ENCODE measurements at regions not wholly inside any gene's neighbourhood (a gene's known extent, or its start where the extent isn't known, plus 50 kb on each side); places are given as distances from the start of the nearest gene placed in this dataset.

GRCh38 chr15:31175484-31175883 lies 74.0 kb upstream of the TRPM1 start:
- Histone ChIP-seq H3K27me3 (ENCODE audit: insufficient read depth, low read length) (peaks cover 3% of the 10 kb centered on the region; the same call in 1 of the 2 replicates), H3K79me2 (ENCODE audit: insufficient read depth, low read length) (no peaks in the 10 kb centered on the region), H2AFZ (ENCODE audit: low read length) (no peak overlapping the region), H3K9me2 (ENCODE audit: low read depth, low read length) (no peaks in the 10 kb centered on the region), H4K20me1 (ENCODE audit: insufficient read depth, low read length) (no peaks in the 10 kb centered on the region), H3K9ac (ENCODE audit: low read length) (no peak overlapping the region), H3F3A (ENCODE audit: insufficient read depth, low read length) (no peaks in the 10 kb centered on the region), H3K36me3 (ENCODE audit: insufficient read depth, low read length) (no peaks in the 10 kb centered on the region), H3K9me3 (ENCODE audit: low read length) (no peaks in the 10 kb centered on the region), H3K4me1 (ENCODE audit: insufficient read depth, low read length, severe bottlenecking) (no peaks in the 10 kb centered on the region), H3K4me3 (ENCODE audit: low read depth, low read length, poor library complexity, severe bottlenecking) (no peak overlapping the region), H3K27ac (ENCODE audit: low read depth, low read length, poor library complexity, severe bottlenecking) (no peak overlapping the region), H3K4me2 (ENCODE audit: low read length) (no peak overlapping the region)
- TF ChIP-seq CTCF (IDR thresholded peaks at IDR 0.05; ENCODE audit: low read length) = no peak

GRCh38 chr15:31177951-31178350 lies 76.4 kb upstream of the TRPM1 start:
- Histone ChIP-seq H3K4me1 (ENCODE audit: insufficient read depth, low read length, severe bottlenecking) (no peaks in the 10 kb centered on the region), H3K4me3 (ENCODE audit: low read depth, low read length, poor library complexity, severe bottlenecking) (no peak overlapping the region), H3K9me3 (ENCODE audit: low read length) (peaks cover 10% of the 10 kb centered on the region; the same call in 1 of the 2 replicates), H3K9ac (ENCODE audit: low read length) (no peak overlapping the region), H2AFZ (ENCODE audit: low read length) (no peak overlapping the region), H3K27ac (ENCODE audit: low read depth, low read length, poor library complexity, severe bottlenecking) (no peak overlapping the region), H4K20me1 (ENCODE audit: insufficient read depth, low read length) (no peaks in the 10 kb centered on the region), H3K36me3 (ENCODE audit: insufficient read depth, low read length) (no peaks in the 10 kb centered on the region; the same call in 1 of the 2 replicates), H3K4me2 (ENCODE audit: low read length) (no peak overlapping the region), H3K79me2 (ENCODE audit: insufficient read depth, low read length) (no peaks in the 10 kb centered on the region), H3K9me2 (ENCODE audit: low read depth, low read length) (no peaks in the 10 kb centered on the region; the same call in 1 of the 2 replicates), H3K27me3 (ENCODE audit: insufficient read depth, low read length) (peaks cover 3% of the 10 kb centered on the region; the same call in 1 of the 2 replicates), H3F3A (ENCODE audit: insufficient read depth, low read length) (no peaks in the 10 kb centered on the region)
- TF ChIP-seq CTCF (IDR thresholded peaks at IDR 0.05; ENCODE audit: low read length) = no peak
- TF ChIP-seq EZH2 (IDR thresholded peaks at IDR 0.05; ENCODE audit: borderline replicate concordance, low read length) = no peak

- Histone ChIP-seq H2AFZ (ENCODE audit: low read length) (no peak overlapping the region), H3K79me2 (ENCODE audit: insufficient read depth, low read length) (no peaks in the 10 kb centered on the region), H3K27me3 (ENCODE audit: insufficient read depth, low read length) (peaks cover 3% of the 10 kb centered on the region; the same call in 1 of the 2 replicates), H3K4me1 (ENCODE audit: insufficient read depth, low read length, severe bottlenecking) (no peaks in the 10 kb centered on the region), H3K27ac (ENCODE audit: low read depth, low read length, poor library complexity, severe bottlenecking) (no peak overlapping the region), H3K4me2 (ENCODE audit: low read length) (no peak overlapping the region), H3K4me3 (ENCODE audit: low read depth, low read length, poor library complexity, severe bottlenecking) (no peak overlapping the region), H3K9me2 (ENCODE audit: low read depth, low read length) (no peaks in the 10 kb centered on the region; the same call in 1 of the 2 replicates), H3K9me3 (ENCODE audit: low read length) (peaks cover 13% of the 10 kb centered on the region; the same call in 1 of the 2 replicates), H3K36me3 (ENCODE audit: insufficient read depth, low read length) (no peaks in the 10 kb centered on the region; the same call in 1 of the 2 replicates), H3F3A (ENCODE audit: insufficient read depth, low read length) (no peaks in the 10 kb centered on the region), H4K20me1 (ENCODE audit: insufficient read depth, low read length) (no peaks in the 10 kb centered on the region), H3K9ac (ENCODE audit: low read length) (no peak overlapping the region)
- TF ChIP-seq CTCF (IDR thresholded peaks at IDR 0.05; ENCODE audit: low read length) (no peak), EZH2 (IDR thresholded peaks at IDR 0.05; ENCODE audit: borderline replicate concordance, low read length) (no peak)
These were observed 77.2 kb upstream of the TRPM1 start for GRCh38 chr15:31178705-31179104.

All from OCI-LY1 (cell line).